HEK293T (cell line): ENCODE measurements at regions not wholly inside any gene's neighbourhood (a gene's known extent, or its start where the extent isn't known, plus 50 kb on each side); places are given as distances from the start of the nearest gene placed in this dataset.

Experiments
- CTCF ChIA-PET: fragments of 350-600 bp; formaldehyde crosslinking; extraction: SDS; loops from one replicate; lab custom pipeline; 2021; ENCODE audit warnings: antibody characterized with exemption, inconsistent platforms; lab: Yijun Ruan, JAX
- POLR2A ChIA-PET: fragments of 350-600 bp; formaldehyde crosslinking; extraction: SDS; loops from one replicate; lab custom pipeline; 2020; ENCODE audit warnings: antibody characterized with exemption, inconsistent platforms; lab: Yijun Ruan, JAX
- DNase-seq: peaks from one replicate; pipeline ENCODE4 v3.0.0; 2012; ENCODE audit warnings: mixed read lengths; ENCODE audit errors: extremely low spot score
- ARNT ChIP-seq: fragments of 450-650 bp; IDR thresholded peaks from 2 replicates; pipeline ENCODE4 v1.6.1; 2017; ENCODE audit warnings: mild to moderate bottlenecking
- BHLHE40 ChIP-seq: fragments of 450-650 bp; IDR thresholded peaks from 2 replicates; pipeline ENCODE4 v1.6.1; 2016; ENCODE audit warnings: mild to moderate bottlenecking, moderate library complexity, borderline replicate concordance
- CTBP1 ChIP-seq: fragments of 450-650 bp; IDR thresholded peaks from 2 replicates; pipeline ENCODE4 v1.6.1; 2016; ENCODE audit warnings: borderline replicate concordance
- ELF4 ChIP-seq: fragments of 450-650 bp; IDR thresholded peaks from 2 replicates; pipeline ENCODE4 v1.6.1; 2017; ENCODE audit warnings: antibody characterized with exemption
- FOXA1 ChIP-seq: fragments of 450-650 bp; IDR thresholded peaks from 2 replicates; pipeline ENCODE4 v1.6.1; 2016; ENCODE audit warnings: mild to moderate bottlenecking
- FOXK2 ChIP-seq: fragments of 450-650 bp; IDR thresholded peaks from 2 replicates; pipeline ENCODE4 v1.6.1; 2016; ENCODE audit warnings: mild to moderate bottlenecking
- FOXM1 ChIP-seq: fragments of 450-650 bp; IDR thresholded peaks from 2 replicates; pipeline ENCODE4 v1.6.1; 2017; ENCODE audit warnings: mild to moderate bottlenecking, borderline replicate concordance
- HDGF ChIP-seq: fragments of 450-650 bp; IDR thresholded peaks from 2 replicates; pipeline ENCODE4 v1.6.1; 2017; ENCODE audit warnings: antibody characterized with exemption, borderline replicate concordance
- L3MBTL2 ChIP-seq: fragments of 450-650 bp; conservative IDR thresholded peaks from 2 replicates; pipeline ENCODE4 v1.6.1; 2016; ENCODE audit warnings: mild to moderate bottlenecking
- LEF1 ChIP-seq: fragments of 450-650 bp; IDR thresholded peaks from 2 replicates; pipeline ENCODE4 v1.6.1; 2017; ENCODE audit warnings: mild to moderate bottlenecking, borderline replicate concordance
- NFRKB ChIP-seq: fragments of 450-650 bp; IDR thresholded peaks from 2 replicates; pipeline ENCODE4 v1.6.1; 2016; ENCODE audit warnings: mild to moderate bottlenecking, moderate library complexity
- PKNOX1 ChIP-seq: fragments of 450-650 bp; IDR thresholded peaks from 2 replicates; pipeline ENCODE4 v1.6.1; 2016
- SP1 ChIP-seq: fragments of 450-650 bp; IDR thresholded peaks from 2 replicates; pipeline ENCODE4 v1.6.1; 2017
- SUZ12 ChIP-seq: fragments of 450-650 bp; IDR thresholded peaks from 2 replicates; pipeline ENCODE4 v1.6.1; 2016; ENCODE audit warnings: mild to moderate bottlenecking
- TARDBP ChIP-seq: fragments of 450-650 bp; IDR thresholded peaks from 2 replicates; pipeline ENCODE4 v1.6.1; 2016
- ZNF384 ChIP-seq: fragments of 450-650 bp; IDR thresholded peaks from 2 replicates; pipeline ENCODE4 v1.6.1; 2016

GRCh38 chr6:81328700-81329099 lies 423.8 kb downstream of the TENT5A start:
- CTCF ChIA-PET: no interaction called here
- TF ChIP-seq NFRKB: no peak
- TF ChIP-seq FOXM1: no peak
- no peak for TF ChIP-seq FOXA1
- TF ChIP-seq L3MBTL2: no peak
- no peak for TF ChIP-seq TARDBP
- TF ChIP-seq ELF4: no peak
- TF ChIP-seq SP1: no peak
- TF ChIP-seq HDGF: no peak
- no peak for TF ChIP-seq PKNOX1
- no peak for TF ChIP-seq LEF1
- TF ChIP-seq SUZ12: no peak
- no peak for TF ChIP-seq ARNT
- DNase-seq: no peak
- POLR2A ChIA-PET: no interaction called here

GRCh38 chr6:81326881-81327561 lies 425.5 kb downstream of the TENT5A start:
- TF ChIP-seq SP1: no peak
- no peak for TF ChIP-seq LEF1
- ChIA-PET CTCF (no interaction called here), POLR2A (no interaction called here)
- no peak for DNase-seq

- no peak for DNase-seq
- ChIA-PET POLR2A (no interaction called here), CTCF (no interaction called here)
- no peak for TF ChIP-seq SUZ12
- TF ChIP-seq BHLHE40: no peak
- no peak for TF ChIP-seq L3MBTL2
- TF ChIP-seq SP1: no peak
- no peak for TF ChIP-seq FOXM1
- TF ChIP-seq PKNOX1: no peak
- TF ChIP-seq TARDBP: no peak
Measured at GRCh38 chr6:81309811-81310210, 442.7 kb downstream of the TENT5A start.

GRCh38 chr6:81308577-81309279 lies 443.8 kb downstream of the TENT5A start:
- ChIA-PET POLR2A (no interaction called here), CTCF (no interaction called here)
- no peak for DNase-seq
- TF ChIP-seq HDGF (no peak), FOXA1 (no peak), SP1 (no peak), NFRKB (no peak), TARDBP (no peak), LEF1 (no peak), PKNOX1 (no peak), L3MBTL2 (no peak), FOXK2 (no peak), FOXM1 (no peak)

GRCh38 chr6:81307651-81308214 lies 444.7 kb downstream of the TENT5A start:
- POLR2A ChIA-PET: no interaction called here
- DNase-seq: no peak
- CTCF ChIA-PET: interaction anchor here (0.6 kb wide), 1 partner anchor 86 kb away, joined by 4 read pairs; no protein-coding TSS in a partner anchor
- TF ChIP-seq L3MBTL2: no peak
- no peak for TF ChIP-seq FOXA1
- TF ChIP-seq ARNT: no peak
- no peak for TF ChIP-seq BHLHE40
- no peak for TF ChIP-seq ZNF384
- TF ChIP-seq LEF1: no peak
- TF ChIP-seq SUZ12: no peak
- no peak for TF ChIP-seq PKNOX1
- no peak for TF ChIP-seq NFRKB
- TF ChIP-seq FOXM1: no peak
- no peak for TF ChIP-seq SP1
- no peak for TF ChIP-seq ELF4
- TF ChIP-seq TARDBP: no peak
- TF ChIP-seq FOXK2: no peak
- no peak for TF ChIP-seq CTBP1

- no peak for TF ChIP-seq BHLHE40
- no peak for TF ChIP-seq L3MBTL2
- TF ChIP-seq SP1: no peak
- TF ChIP-seq TARDBP: no peak
- TF ChIP-seq FOXK2: no peak
- TF ChIP-seq FOXM1: no peak
- no peak for TF ChIP-seq ARNT
- ChIA-PET CTCF (no interaction called here), POLR2A (no interaction called here)
- no peak for DNase-seq
Measured at GRCh38 chr6:81304466-81304865, 448.0 kb downstream of the TENT5A start.
